ENCODE measurements at regions not wholly inside any gene's neighbourhood (a gene's known extent, or its start where the extent isn't known, plus 50 kb on each side); places are given as distances from the start of the nearest gene placed in this dataset.

DNA sequence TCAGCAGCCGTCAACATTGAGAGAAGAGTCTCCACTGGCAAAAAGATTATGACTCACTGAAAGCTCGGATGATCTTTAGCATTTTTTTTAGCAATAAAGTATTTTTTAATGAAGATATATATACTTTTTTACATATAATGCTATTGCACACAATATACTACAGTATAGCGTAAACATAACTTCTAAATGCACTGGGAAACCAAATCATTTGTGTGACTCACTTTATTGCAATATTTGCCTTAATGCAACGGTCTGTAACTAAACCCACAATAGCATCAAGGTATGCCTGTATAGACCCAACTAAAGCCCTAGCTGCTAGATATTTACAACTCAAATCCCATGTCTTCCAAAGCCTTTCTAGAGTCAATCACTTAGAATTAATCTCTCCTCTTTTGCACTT lies 52.3 kb upstream of the EDNRA start (continued):
- TF ChIP-seq ZNF664 (tag by site-specific recombination; IDR thresholded peaks at IDR 0.05) = no peak
- TF ChIP-seq, protein P1, sequence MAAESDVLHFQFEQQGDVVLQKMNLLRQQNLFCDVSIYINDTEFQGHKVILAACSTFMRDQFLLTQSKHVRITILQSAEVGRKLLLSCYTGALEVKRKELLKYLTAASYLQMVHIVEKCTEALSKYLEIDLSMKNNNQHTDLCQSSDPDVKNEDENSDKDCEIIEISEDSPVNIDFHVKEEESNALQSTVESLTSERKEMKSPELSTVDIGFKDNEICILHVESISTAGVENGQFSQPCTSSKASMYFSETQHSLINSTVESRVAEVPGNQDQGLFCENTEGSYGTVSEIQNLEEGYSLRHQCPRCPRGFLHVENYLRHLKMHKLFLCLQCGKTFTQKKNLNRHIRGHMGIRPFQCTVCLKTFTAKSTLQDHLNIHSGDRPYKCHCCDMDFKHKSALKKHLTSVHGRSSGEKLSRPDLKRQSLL (tag by site-specific recombination; IDR thresholded peaks at IDR 0.05) = no peak
- TF ChIP-seq, protein P2, sequence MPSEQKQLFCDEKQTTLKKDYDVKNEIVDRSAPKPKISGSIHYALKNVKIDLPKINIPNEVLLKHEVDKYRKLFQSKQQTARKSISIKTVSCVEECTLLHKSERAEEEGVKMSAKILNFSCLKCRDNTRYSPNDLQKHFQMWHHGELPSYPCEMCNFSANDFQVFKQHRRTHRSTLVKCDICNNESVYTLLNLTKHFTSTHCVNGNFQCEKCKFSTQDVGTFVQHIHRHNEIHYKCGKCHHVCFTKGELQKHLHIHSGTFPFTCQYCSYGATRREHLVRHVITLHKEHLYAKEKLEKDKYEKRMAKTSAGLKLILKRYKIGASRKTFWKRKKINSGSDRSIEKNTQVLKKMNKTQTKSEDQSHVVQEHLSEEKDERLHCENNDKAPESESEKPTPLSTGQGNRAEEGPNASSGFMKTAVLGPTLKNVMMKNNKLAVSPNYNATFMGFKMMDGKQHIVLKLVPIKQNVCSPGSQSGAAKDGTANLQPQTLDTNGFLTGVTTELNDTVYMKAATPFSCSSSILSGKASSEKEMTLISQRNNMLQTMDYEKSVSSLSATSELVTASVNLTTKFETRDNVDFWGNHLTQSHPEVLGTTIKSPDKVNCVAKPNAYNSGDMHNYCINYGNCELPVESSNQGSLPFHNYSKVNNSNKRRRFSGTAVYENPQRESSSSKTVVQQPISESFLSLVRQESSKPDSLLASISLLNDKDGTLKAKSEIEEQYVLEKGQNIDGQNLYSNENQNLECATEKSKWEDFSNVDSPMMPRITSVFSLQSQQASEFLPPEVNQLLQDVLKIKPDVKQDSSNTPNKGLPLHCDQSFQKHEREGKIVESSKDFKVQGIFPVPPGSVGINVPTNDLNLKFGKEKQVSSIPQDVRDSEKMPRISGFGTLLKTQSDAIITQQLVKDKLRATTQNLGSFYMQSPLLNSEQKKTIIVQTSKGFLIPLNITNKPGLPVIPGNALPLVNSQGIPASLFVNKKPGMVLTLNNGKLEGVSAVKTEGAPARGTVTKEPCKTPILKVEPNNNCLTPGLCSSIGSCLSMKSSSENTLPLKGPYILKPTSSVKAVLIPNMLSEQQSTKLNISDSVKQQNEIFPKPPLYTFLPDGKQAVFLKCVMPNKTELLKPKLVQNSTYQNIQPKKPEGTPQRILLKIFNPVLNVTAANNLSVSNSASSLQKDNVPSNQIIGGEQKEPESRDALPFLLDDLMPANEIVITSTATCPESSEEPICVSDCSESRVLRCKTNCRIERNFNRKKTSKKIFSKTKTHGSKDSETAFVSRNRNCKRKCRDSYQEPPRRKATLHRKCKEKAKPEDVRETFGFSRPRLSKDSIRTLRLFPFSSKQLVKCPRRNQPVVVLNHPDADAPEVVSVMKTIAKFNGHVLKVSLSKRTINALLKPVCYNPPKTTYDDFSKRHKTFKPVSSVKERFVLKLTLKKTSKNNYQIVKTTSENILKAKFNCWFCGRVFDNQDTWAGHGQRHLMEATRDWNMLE (tag by site-specific recombination; conservative IDR thresholded peaks at IDR 0.05; ENCODE audit: low read depth) = no peak

GRCh38 chr4:147430111-147430510 lies 50.8 kb upstream of the EDNRA start:
- TF ChIP-seq ZBTB44 (tag by site-specific recombination; IDR thresholded peaks at IDR 0.05) (no peak), ZNF350 (tag by site-specific recombination; IDR thresholded peaks at IDR 0.05) (no peak), ZNF510 (tag by site-specific recombination; IDR thresholded peaks at IDR 0.05; ENCODE audit: insufficient replicate concordance) (no peak), ZNF175 (tag by site-specific recombination; IDR thresholded peaks at IDR 0.05) (no peak), ZNF660 (tag by site-specific recombination; IDR thresholded peaks at IDR 0.05) (no peak), ZSCAN30 (tag by site-specific recombination; IDR thresholded peaks at IDR 0.05) (no peak), ZNF610 (tag by site-specific recombination; IDR thresholded peaks at IDR 0.05; ENCODE audit: borderline replicate concordance) (no peak), ZNF174 (tag by site-specific recombination; IDR thresholded peaks at IDR 0.05) (no peak), ZNF596 (tag by site-specific recombination; IDR thresholded peaks at IDR 0.05) (no peak), ZNF211 (tag by site-specific recombination; IDR thresholded peaks at IDR 0.05; ENCODE audit: low read depth) (no peak), ZNF155 (tag by site-specific recombination; IDR thresholded peaks at IDR 0.05) (no peak), KLF1 (tag by site-specific recombination; IDR thresholded peaks at IDR 0.05) (no peak), ZNF394 (tag by site-specific recombination; IDR thresholded peaks at IDR 0.05; ENCODE audit: borderline replicate concordance) (no peak)
- TF ChIP-seq, protein P3, sequence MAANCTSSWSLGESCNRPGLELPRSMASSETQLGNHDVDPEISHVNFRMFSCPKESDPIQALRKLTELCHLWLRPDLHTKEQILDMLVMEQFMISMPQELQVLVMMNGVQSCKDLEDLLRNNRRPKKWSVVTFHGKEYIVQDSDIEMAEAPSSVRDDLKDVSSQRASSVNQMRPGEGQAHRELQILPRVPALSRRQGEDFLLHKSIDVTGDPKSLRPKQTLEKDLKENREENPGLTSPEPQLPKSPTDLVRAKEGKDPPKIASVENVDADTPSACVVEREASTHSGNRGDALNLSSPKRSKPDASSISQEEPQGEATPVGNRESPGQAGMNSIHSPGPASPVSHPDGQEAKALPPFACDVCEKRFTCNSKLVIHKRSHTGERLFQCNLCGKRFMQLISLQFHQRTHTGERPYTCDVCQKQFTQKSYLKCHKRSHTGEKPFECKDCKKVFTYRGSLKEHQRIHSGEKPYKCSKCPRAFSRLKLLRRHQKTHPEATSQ (tag by site-specific recombination; IDR thresholded peaks at IDR 0.05) = no peak
- ChIA-PET CTCF (no interaction called here), POLR2A (no interaction called here)
- Histone ChIP-seq H3K27ac (ENCODE audit: extremely low read depth, low read depth, low read length) (no peak overlapping the region), H3K4me1 (ENCODE audit: control insufficient read depth, insufficient read depth, low read length) (no peaks in the 10 kb centered on the region), H3K4me3 (ENCODE audit: low read depth, low read length) (no peak overlapping the region), H3K9me3 (ENCODE audit: control insufficient read depth, insufficient read depth, low read depth, low read length) (no peaks in the 10 kb centered on the region), H3K36me3 (ENCODE audit: control insufficient read depth in 2 of 2, insufficient read depth in 1 of 2, low read length in 2 of 2) (no peaks in the 10 kb centered on the region)

All from HEK293 (cell line).